ENCODE measurements at regions not wholly inside any gene's neighbourhood (a gene's known extent, or its start where the extent isn't known, plus 50 kb on each side); places are given as distances from the start of the nearest gene placed in this dataset.

DNA sequence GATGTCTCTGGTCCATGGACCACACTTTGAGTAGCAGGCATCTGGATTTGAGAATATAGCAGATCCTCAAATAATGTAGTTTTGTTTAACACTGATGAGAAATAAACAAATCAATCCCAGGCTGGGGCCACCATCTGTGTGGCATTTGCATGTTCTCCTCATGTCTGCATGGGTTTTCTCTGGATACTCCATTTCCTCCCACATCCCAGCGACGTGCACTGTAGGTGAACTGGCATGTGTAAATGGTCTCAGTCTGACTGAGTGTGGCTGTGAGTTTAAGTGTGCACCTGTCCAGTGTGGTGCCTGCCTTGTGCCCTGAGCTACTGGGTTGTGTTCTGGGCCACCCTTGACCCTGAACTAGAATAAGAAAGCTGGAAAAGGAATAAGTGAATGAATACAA lies 66.3 kb upstream of the NANOGP8 start:
- no peak for DNase-seq

DNA sequence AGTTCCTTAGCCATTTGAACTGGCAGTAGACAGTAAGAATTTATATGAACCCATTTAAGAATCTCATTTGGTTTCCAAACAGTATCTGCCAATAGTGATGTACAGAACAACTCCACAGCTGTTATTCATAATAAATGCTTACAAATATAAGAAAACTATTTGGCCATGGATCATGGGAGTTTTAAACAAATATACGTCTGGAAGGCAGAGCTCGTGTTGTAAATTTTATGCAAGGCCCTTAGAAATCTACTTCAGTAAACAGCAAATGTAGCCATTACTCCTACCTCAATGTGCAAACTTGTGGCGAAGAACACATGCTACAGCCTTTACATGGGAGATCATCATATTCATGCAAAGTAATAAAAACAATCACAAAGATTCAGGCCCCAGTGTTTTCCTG lies 65.3 kb upstream of the NANOGP8 start:
- no peak for DNase-seq

DNA sequence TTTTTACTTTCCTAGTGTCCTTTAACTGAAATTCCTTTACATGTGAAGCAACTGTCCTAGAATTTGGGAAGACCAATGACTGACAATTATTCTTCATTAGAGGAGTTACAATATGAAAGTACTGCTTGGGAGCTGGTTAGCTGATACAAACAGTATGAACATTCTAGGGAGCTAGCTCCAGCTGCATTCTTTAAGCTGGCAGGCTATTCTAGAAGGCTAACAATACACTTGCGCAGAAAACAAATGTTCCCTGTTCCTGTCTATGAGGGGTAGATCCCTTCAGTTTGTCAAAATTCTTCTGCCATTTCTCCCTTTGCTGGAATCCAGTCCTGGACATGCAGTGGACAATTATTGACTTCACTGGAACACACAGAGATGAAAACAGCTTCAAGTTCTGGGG lies 60.2 kb upstream of the NANOGP8 start:
- DNase-seq = no peak

DNA sequence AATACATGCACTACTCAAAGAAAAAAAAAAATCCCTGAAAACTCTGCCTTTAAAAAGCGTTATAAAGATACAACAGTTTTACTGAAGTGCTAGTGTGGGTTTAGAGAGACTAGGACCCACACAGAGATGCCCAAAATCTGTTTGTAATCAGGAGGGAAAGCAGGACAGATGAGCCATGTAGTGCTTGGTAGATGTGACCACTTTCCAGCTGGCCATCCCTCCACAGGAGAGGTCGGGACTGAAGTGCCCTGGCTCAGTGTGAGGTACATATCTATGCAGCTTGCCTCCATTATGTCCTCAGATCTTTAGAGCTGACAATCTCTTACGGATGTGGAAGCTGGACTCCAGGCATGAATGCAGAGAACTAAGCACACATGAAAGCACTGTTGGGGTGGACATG lies 57.5 kb upstream of the NANOGP8 start:
- no peak for DNase-seq

DNA sequence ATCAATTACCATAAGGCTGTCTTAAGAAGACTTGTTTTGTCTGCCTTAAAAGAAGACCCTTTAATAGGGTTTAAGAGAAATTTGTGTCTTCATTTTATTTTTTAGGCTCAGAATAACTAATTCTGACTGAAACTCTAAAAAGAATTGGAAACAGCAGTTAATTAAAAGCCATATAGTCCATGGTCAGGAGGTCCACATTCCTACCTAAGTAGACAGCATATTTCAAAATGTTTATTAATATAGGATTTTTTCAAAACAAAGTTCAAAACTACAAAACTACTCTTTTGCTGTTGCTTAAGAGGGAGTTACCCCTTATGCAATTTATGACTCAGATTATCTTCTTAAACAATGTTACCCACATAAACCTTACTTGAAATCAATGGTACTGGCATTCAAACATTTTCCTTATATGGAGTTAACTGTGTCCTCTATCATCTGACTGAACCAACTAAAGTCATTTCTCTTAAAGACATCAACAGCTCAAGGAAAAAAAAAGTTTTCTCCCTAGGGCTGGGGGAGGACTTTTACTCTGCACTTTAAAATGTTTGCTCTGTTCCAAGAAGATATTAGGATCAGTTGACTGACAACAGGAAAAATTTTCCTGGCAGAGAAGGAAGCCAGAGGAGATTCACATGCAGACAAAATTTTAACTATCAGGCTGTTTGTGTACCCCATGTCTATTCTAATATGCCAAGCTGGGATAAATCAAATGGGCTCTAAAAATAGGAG lies 56.8 kb upstream of the NANOGP8 start:
- peak; percentile 47 for DNase-seq

DNA sequence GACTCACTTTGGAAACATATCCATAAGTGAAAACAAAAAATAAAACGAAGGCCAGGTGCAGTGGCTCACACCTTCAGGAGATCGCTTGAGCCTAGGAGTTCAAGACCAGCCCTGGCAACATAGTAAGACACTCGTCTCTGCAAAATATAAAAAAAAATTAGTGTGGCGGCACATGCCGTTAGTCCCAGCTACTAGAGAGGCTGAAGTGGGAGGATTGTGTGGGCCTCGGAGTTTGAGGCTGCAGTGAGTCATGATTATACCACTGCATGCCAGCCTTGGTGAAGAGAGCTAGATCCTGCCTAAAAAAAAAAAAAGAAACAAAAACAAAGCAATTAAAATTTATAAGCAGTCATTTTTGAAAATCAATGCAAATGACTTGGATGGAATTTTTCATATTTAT lies 54.7 kb upstream of the NANOGP8 start:
- no peak for DNase-seq

DNA sequence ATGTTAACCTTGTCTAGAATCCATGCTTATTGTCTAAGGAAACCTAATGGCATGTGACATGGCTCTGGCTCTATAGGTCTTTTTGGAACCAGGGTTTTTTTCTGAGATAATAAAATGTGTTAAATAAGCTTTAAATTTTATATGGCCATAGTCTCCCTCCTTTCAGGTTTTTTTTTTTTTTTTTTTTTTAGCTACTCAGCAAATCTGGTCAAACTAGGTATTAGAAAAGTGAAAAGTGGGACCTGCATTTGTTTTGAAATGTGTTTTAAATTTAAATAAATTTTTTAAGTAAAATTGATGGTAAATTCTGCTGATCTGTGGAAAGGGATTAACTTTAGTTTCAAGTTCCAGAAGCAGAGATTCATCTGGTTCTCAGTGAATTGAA lies 52.1 kb upstream of the NANOGP8 start:
- no peak for DNase-seq

DNA sequence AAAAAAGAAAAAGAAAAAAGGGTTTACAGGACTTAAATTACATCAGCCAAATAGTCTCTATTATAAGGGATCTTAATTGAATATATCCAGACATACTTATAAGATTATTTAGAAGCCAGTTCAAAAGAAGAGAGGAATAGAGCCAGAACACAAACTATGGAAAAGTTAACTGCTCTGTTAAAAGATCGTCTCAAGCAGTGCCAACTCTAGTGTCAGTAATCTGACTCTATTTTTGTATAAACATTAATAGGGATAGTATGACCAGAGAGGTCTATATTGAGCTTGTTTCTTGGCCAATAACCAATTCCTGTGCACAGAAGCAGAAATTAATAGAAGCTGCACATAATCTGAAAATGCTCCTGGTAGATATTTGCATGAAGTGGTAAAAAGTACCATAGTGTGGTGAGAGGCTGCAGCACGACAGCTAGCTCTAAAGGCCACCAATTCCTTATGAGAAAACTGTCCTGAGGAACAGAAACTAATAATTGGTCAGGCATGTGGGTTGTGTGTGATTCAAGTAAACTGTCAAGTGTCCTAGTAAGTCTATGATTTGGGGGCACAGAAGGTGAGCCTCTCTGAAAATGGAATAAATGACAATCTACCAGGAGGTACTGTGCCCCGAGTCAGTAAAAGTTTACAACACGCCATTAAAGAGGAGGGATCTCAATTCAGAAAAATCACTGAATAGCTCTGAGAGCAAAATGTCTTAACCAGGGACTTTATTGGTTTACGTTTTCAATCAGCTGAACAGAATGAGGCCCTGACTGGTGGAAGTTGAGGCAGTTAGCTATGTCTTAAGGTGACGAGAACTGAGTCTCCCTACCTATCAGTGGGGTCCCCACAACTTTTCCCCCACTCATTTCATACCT lies 51.5 kb upstream of the NANOGP8 start:
- no peak for DNase-seq

Data from inflammatory macrophage treated with lipopolysaccharide for 4 hours (primary cell).